ENCODE measurements at regions not wholly inside any gene's neighbourhood (a gene's known extent, or its start where the extent isn't known, plus 50 kb on each side); places are given as distances from the start of the nearest gene placed in this dataset.

- Histone ChIP-seq H3K4me3 (ENCODE audit: low read length in 2 of 2) (no peak overlapping the region), H3K27ac (ENCODE audit: low read length) (no peak overlapping the region), H3K9me3 (ENCODE audit: control insufficient read depth in 2 of 2, low read length in 2 of 2) (peaks cover 0 to 6% of the 10 kb centered on the region in 2 donors), H3K36me3 (ENCODE audit: control insufficient read depth in 2 of 2, insufficient read depth in 2 of 2, low read length in 2 of 2) (no peaks in the 10 kb centered on the region), H3K4me1 (ENCODE audit: control insufficient read depth, insufficient read depth, low read length) (no peaks in the 10 kb centered on the region), H3K9ac (ENCODE audit: low read length in 2 of 2) (no peak overlapping the region), H3K27me3 (ENCODE audit: control insufficient read depth in 1 of 2, insufficient read depth in 2 of 2, low read length in 2 of 2) (peaks cover 0 to 2% of the 10 kb centered on the region in 2 donors)
These were observed 247.3 kb downstream of the MN1 start for GRCh38 chr22:27554106-27554811.

GRCh38 chr22:27554841-27555456, 246.6 kb downstream of the MN1 start:
- Histone ChIP-seq H3K27me3 (ENCODE audit: control insufficient read depth in 1 of 2, insufficient read depth in 2 of 2, low read length in 2 of 2) (peaks cover 0 to 2% of the 10 kb centered on the region in 2 donors), H3K9ac (ENCODE audit: low read length in 2 of 2) (no peak overlapping the region), H3K9me3 (ENCODE audit: control insufficient read depth in 2 of 2, low read length in 2 of 2) (peaks cover 0 to 6% of the 10 kb centered on the region in 2 donors), H3K27ac (ENCODE audit: low read length) (no peak overlapping the region), H3K4me1 (ENCODE audit: control insufficient read depth, insufficient read depth, low read length) (no peaks in the 10 kb centered on the region), H3K36me3 (ENCODE audit: control insufficient read depth in 2 of 2, insufficient read depth in 2 of 2, low read length in 2 of 2) (no peaks in the 10 kb centered on the region), H3K4me3 (ENCODE audit: low read length in 2 of 2) (no peak overlapping the region)

DNA sequence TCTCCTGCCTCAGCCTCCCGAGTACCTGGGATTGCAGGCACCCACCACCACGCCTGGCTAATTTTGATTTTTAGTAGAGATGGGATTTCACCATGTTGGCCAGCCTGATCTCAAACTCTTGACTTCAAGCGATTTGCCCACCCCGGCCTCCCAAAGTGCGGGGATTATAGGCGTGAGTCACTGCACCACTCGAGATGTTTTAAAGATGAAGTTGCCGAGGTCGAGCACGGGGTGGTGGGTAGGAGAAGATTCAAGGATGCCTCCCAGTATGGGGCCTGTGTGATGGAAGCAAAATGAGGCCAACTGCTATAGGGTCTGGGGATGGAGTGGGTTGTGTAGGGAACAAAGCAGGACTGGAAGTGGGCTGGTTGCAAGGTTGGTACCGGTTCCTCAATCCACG, 245.2 kb downstream of the MN1 start:
- no peak overlapping the region for H3K27ac ChIP-seq (ENCODE audit: low read length)
- no peaks in the 10 kb centered on the region for H3K4me1 ChIP-seq (ENCODE audit: control insufficient read depth, insufficient read depth, low read length)
- no peaks in the 10 kb centered on the region for H3K36me3 ChIP-seq (ENCODE audit: control insufficient read depth in 2 of 2, insufficient read depth in 2 of 2, low read length in 2 of 2)
- no peak overlapping the region for H3K9ac ChIP-seq (ENCODE audit: low read length in 2 of 2)
- H3K9me3 ChIP-seq (ENCODE audit: control insufficient read depth in 2 of 2, low read length in 2 of 2): peaks cover 0 to 6% of the 10 kb centered on the region in 2 donors
- H3K4me3 ChIP-seq (ENCODE audit: low read length in 2 of 2): no peak overlapping the region
- peaks cover 0 to 3% of the 10 kb centered on the region in 2 donors for H3K27me3 ChIP-seq (ENCODE audit: control insufficient read depth in 1 of 2, insufficient read depth in 2 of 2, low read length in 2 of 2)

GRCh38 chr22:27557286-27558008, 244.1 kb downstream of the MN1 start:
- Histone ChIP-seq H3K27ac (ENCODE audit: low read length) (no peak overlapping the region), H3K9ac (ENCODE audit: low read length in 2 of 2) (no peak overlapping the region), H3K27me3 (ENCODE audit: control insufficient read depth in 1 of 2, insufficient read depth in 2 of 2, low read length in 2 of 2) (peaks cover 0 to 3% of the 10 kb centered on the region in 2 donors), H3K9me3 (ENCODE audit: control insufficient read depth in 2 of 2, low read length in 2 of 2) (peaks cover 0 to 6% of the 10 kb centered on the region in 2 donors), H3K4me1 (ENCODE audit: control insufficient read depth, insufficient read depth, low read length) (no peaks in the 10 kb centered on the region), H3K4me3 (ENCODE audit: low read length in 2 of 2) (no peak overlapping the region), H3K36me3 (ENCODE audit: control insufficient read depth in 2 of 2, insufficient read depth in 2 of 2, low read length in 2 of 2) (no peaks in the 10 kb centered on the region)

GRCh38 chr22:27558658-27559371, 242.7 kb downstream of the MN1 start:
- Histone ChIP-seq H3K27me3 (ENCODE audit: control insufficient read depth in 1 of 2, insufficient read depth in 2 of 2, low read length in 2 of 2) (peaks cover 0 to 3% of the 10 kb centered on the region in 2 donors), H3K27ac (ENCODE audit: low read length) (no peak overlapping the region), H3K36me3 (ENCODE audit: control insufficient read depth in 2 of 2, insufficient read depth in 2 of 2, low read length in 2 of 2) (no peaks in the 10 kb centered on the region), H3K9me3 (ENCODE audit: control insufficient read depth in 2 of 2, low read length in 2 of 2) (peaks cover 0 to under 1% of the 10 kb centered on the region in 2 donors), H3K4me3 (ENCODE audit: low read length in 2 of 2) (no peak overlapping the region), H3K4me1 (ENCODE audit: control insufficient read depth, insufficient read depth, low read length) (no peaks in the 10 kb centered on the region), H3K9ac (ENCODE audit: low read length in 2 of 2) (no peak overlapping the region)

- H3K27ac ChIP-seq (ENCODE audit: low read length): no peak overlapping the region
- H3K4me1 ChIP-seq (ENCODE audit: control insufficient read depth, insufficient read depth, low read length): no peaks in the 10 kb centered on the region
- peaks cover 0 to 3% of the 10 kb centered on the region in 2 donors for H3K27me3 ChIP-seq (ENCODE audit: control insufficient read depth in 1 of 2, insufficient read depth in 2 of 2, low read length in 2 of 2)
- no peak overlapping the region for H3K9ac ChIP-seq (ENCODE audit: low read length in 2 of 2)
- H3K36me3 ChIP-seq (ENCODE audit: control insufficient read depth in 2 of 2, insufficient read depth in 2 of 2, low read length in 2 of 2): no peaks in the 10 kb centered on the region
- H3K4me3 ChIP-seq (ENCODE audit: low read length in 2 of 2): no peak overlapping the region
- peaks cover 0 to 3% of the 10 kb centered on the region in 2 donors for H3K9me3 ChIP-seq (ENCODE audit: control insufficient read depth in 2 of 2, low read length in 2 of 2)
These were observed 240.8 kb downstream of the MN1 start for GRCh38 chr22:27560781-27561180.

GRCh38 chr22:27561286-27561904, 240.2 kb downstream of the MN1 start:
- Histone ChIP-seq H3K4me3 (ENCODE audit: low read length in 2 of 2) (no peak overlapping the region), H3K9me3 (ENCODE audit: control insufficient read depth in 2 of 2, low read length in 2 of 2) (peaks cover 0 to 3% of the 10 kb centered on the region in 2 donors), H3K27me3 (ENCODE audit: control insufficient read depth in 1 of 2, insufficient read depth in 2 of 2, low read length in 2 of 2) (peaks cover 0 to 3% of the 10 kb centered on the region in 2 donors), H3K36me3 (ENCODE audit: control insufficient read depth in 2 of 2, insufficient read depth in 2 of 2, low read length in 2 of 2) (no peaks in the 10 kb centered on the region), H3K27ac (ENCODE audit: low read length) (no peak overlapping the region), H3K4me1 (ENCODE audit: control insufficient read depth, insufficient read depth, low read length) (no peaks in the 10 kb centered on the region), H3K9ac (ENCODE audit: low read length in 2 of 2) (no peak overlapping the region)

- Histone ChIP-seq H3K36me3 (ENCODE audit: control insufficient read depth in 2 of 2, insufficient read depth in 2 of 2, low read length in 2 of 2) (no peaks in the 10 kb centered on the region), H3K4me1 (ENCODE audit: control insufficient read depth, insufficient read depth, low read length) (no peaks in the 10 kb centered on the region), H3K9me3 (ENCODE audit: control insufficient read depth in 2 of 2, low read length in 2 of 2) (peaks cover 0 to 3% of the 10 kb centered on the region in 2 donors), H3K9ac (ENCODE audit: low read length in 2 of 2) (no peak overlapping the region), H3K27me3 (ENCODE audit: control insufficient read depth in 1 of 2, insufficient read depth in 2 of 2, low read length in 2 of 2) (peaks cover 0 to 6% of the 10 kb centered on the region in 2 donors), H3K27ac (ENCODE audit: low read length) (no peak overlapping the region), H3K4me3 (ENCODE audit: low read length in 2 of 2) (no peak overlapping the region)
These were observed 236.8 kb downstream of the MN1 start for GRCh38 chr22:27564806-27565205.

GRCh38 chr22:27566602-27567001, 235.0 kb downstream of the MN1 start:
- Histone ChIP-seq H3K36me3 (ENCODE audit: control insufficient read depth in 2 of 2, insufficient read depth in 2 of 2, low read length in 2 of 2) (no peaks in the 10 kb centered on the region), H3K9ac (ENCODE audit: low read length in 2 of 2) (no peak overlapping the region), H3K9me3 (ENCODE audit: control insufficient read depth in 2 of 2, low read length in 2 of 2) (peaks cover 0 to 3% of the 10 kb centered on the region in 2 donors), H3K27ac (ENCODE audit: low read length) (no peak overlapping the region), H3K27me3 (ENCODE audit: control insufficient read depth in 1 of 2, insufficient read depth in 2 of 2, low read length in 2 of 2) (peaks cover 6 to 12% of the 10 kb centered on the region in 2 donors), H3K4me1 (ENCODE audit: control insufficient read depth, insufficient read depth, low read length) (peaks cover 2% of the 10 kb centered on the region), H3K4me3 (ENCODE audit: low read length in 2 of 2) (no peak overlapping the region)

- Histone ChIP-seq H3K9ac (ENCODE audit: low read length in 2 of 2) (no peak overlapping the region), H3K9me3 (ENCODE audit: control insufficient read depth in 2 of 2, low read length in 2 of 2) (peaks cover 7 to 10% of the 10 kb centered on the region in 2 donors), H3K27ac (ENCODE audit: low read length) (no peak overlapping the region), H3K36me3 (ENCODE audit: control insufficient read depth in 2 of 2, insufficient read depth in 2 of 2, low read length in 2 of 2) (no peaks in the 10 kb centered on the region), H3K4me3 (ENCODE audit: low read length in 2 of 2) (no peak overlapping the region), H3K27me3 (ENCODE audit: control insufficient read depth in 1 of 2, insufficient read depth in 2 of 2, low read length in 2 of 2) (peaks cover 9 to 21% of the 10 kb centered on the region in 2 donors), H3K4me1 (ENCODE audit: control insufficient read depth, insufficient read depth, low read length) (peaks cover 2% of the 10 kb centered on the region)
These were observed 233.3 kb downstream of the MN1 start for GRCh38 chr22:27568265-27568664.

Measured in stomach smooth muscle (tissue), 2 donors.